ENCODE measurements at regions not wholly inside any gene's neighbourhood (a gene's known extent, or its start where the extent isn't known, plus 50 kb on each side); places are given as distances from the start of the nearest gene placed in this dataset.

GRCh38 chr3:165617134-165617533, 220.1 kb downstream of the BCHE start:
- intact Hi-C loops (cut with micrococcal nuclease): no loop called here
- no peak for ATAC-seq

More at GRCh38 chr3:165617134-165617533, 220.1 kb downstream of the BCHE start:
- BruUV-seq (replicated peaks): no TSS peak
- Histone ChIP-seq H3K4me3 (replicated peaks in 1 of 2; ENCODE audit: low read depth in 1 of 2, low read length in 2 of 2) (no peak overlapping the region), H3K9me3 (ENCODE audit: control insufficient read depth in 1 of 2, insufficient read depth in 1 of 2, low read depth in 1 of 2, low read length in 2 of 2) (no peaks in the 10 kb centered on the region), H4K20me1 (ENCODE audit: insufficient read depth) (no peaks in the 10 kb centered on the region), H3K9me2 (ENCODE audit: insufficient read depth) (0 out of 2 replicates have a peak, but pooled peaks cover 7% of the 10 kb centered on the region), H2AFZ (ENCODE audit: low read depth, low read length, poor library complexity, severe bottlenecking) (no peak overlapping the region), H3K36me3 (ENCODE audit: control insufficient read depth in 1 of 2, insufficient read depth in 2 of 2, low read length in 2 of 2) (no peaks in the 10 kb centered on the region), H3K4me1 (ENCODE audit: control insufficient read depth in 1 of 2, insufficient read depth in 2 of 2, low read length in 2 of 2) (no peaks in the 10 kb centered on the region), H3K27me3 (ENCODE audit: insufficient read depth, low read length) (no peaks in the 10 kb centered on the region), H3K79me2 (ENCODE audit: insufficient read depth, low read length) (no peaks in the 10 kb centered on the region), H3K9ac (ENCODE audit: low read length) (no peak overlapping the region), H3K4me2 (ENCODE audit: low read length) (no peak overlapping the region), H3K27ac (ENCODE audit: low read depth, low read length) (no peak overlapping the region)
- TF ChIP-seq POLR2A (IDR thresholded peaks at IDR 0.05; ENCODE audit: borderline replicate concordance, extremely low read depth, insufficient read depth, insufficient read length): no peak
- TF ChIP-seq MAX (IDR thresholded peaks at IDR 0.05): no peak
- TF ChIP-seq YY1 (IDR thresholded peaks at IDR 0.05; ENCODE audit: extremely low read depth, insufficient replicate concordance, low read depth, low read length): no peak
- no peak for TF ChIP-seq ZBTB33 (IDR thresholded peaks at IDR 0.05; ENCODE audit: extremely low read depth, insufficient replicate concordance, low read length)
- TF ChIP-seq, protein P1, sequence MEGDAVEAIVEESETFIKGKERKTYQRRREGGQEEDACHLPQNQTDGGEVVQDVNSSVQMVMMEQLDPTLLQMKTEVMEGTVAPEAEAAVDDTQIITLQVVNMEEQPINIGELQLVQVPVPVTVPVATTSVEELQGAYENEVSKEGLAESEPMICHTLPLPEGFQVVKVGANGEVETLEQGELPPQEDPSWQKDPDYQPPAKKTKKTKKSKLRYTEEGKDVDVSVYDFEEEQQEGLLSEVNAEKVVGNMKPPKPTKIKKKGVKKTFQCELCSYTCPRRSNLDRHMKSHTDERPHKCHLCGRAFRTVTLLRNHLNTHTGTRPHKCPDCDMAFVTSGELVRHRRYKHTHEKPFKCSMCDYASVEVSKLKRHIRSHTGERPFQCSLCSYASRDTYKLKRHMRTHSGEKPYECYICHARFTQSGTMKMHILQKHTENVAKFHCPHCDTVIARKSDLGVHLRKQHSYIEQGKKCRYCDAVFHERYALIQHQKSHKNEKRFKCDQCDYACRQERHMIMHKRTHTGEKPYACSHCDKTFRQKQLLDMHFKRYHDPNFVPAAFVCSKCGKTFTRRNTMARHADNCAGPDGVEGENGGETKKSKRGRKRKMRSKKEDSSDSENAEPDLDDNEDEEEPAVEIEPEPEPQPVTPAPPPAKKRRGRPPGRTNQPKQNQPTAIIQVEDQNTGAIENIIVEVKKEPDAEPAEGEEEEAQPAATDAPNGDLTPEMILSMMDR (IDR thresholded peaks at IDR 0.05 in 2 of 3, conservative IDR thresholded peaks at IDR 0.05 in 1 of 3; ENCODE audit: borderline replicate concordance in 1 of 3, insufficient read depth in 1 of 3, low read depth in 2 of 3, low read length in 2 of 3): no peak
- no peak for TF ChIP-seq CEBPB (IDR thresholded peaks at IDR 0.05; ENCODE audit: low read depth)
- no peak for DNase-seq (ENCODE audit: low read depth, low spot score)
- CTCF ChIA-PET: no interaction called here
- POLR2A ChIA-PET: no interaction called here
- RAD21 ChIA-PET (ENCODE audit: low non-redundant PET in 1 of 2, low total read pairs in 2 of 2, uncharacterized antibody in 2 of 2, unreplicated experiment in 2 of 2): no interaction called here
